ENCODE measurements at regions not wholly inside any gene's neighbourhood (a gene's known extent, or its start where the extent isn't known, plus 50 kb on each side); places are given as distances from the start of the nearest gene placed in this dataset.

- TF ChIP-seq, protein P1, sequence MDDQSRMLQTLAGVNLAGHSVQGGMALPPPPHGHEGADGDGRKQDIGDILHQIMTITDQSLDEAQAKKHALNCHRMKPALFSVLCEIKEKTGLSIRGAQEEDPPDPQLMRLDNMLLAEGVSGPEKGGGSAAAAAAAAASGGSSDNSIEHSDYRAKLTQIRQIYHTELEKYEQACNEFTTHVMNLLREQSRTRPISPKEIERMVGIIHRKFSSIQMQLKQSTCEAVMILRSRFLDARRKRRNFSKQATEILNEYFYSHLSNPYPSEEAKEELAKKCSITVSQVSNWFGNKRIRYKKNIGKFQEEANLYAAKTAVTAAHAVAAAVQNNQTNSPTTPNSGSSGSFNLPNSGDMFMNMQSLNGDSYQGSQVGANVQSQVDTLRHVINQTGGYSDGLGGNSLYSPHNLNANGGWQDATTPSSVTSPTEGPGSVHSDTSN (IDR thresholded peaks at IDR 0.05; ENCODE audit: insufficient replicate concordance, low read depth, low read length) = no peak
- TF ChIP-seq ZNF274 (IDR thresholded peaks at IDR 0.05; ENCODE audit: insufficient read depth, insufficient read length) (no peak), ZBTB33 (IDR thresholded peaks at IDR 0.05) (no peak), FOS (IDR thresholded peaks at IDR 0.05; ENCODE audit: borderline replicate concordance, extremely low read depth, insufficient read length) (no peak), RFX5 (IDR thresholded peaks at IDR 0.05; ENCODE audit: low read depth, low read length) (no peak), SREBF2 (IDR thresholded peaks at IDR 0.05; ENCODE audit: low read length) (no peak), EGR1 (IDR thresholded peaks at IDR 0.05; ENCODE audit: borderline replicate concordance in 1 of 2, low read depth in 2 of 2, low read length in 2 of 2) (no peak), RAD21 (IDR thresholded peaks at IDR 0.05; ENCODE audit: insufficient read depth, low read depth, low read length) (no peak), EZH2 (IDR thresholded peaks at IDR 0.05; ENCODE audit: borderline replicate concordance, control insufficient read depth, low read depth, low read length) (no peak), NKRF (conservative IDR thresholded peaks at IDR 0.05) (no peak), CTCF (IDR thresholded peaks at IDR 0.05 in 2 of 3, conservative IDR thresholded peaks at IDR 0.05 in 1 of 3; ENCODE audit: control insufficient read depth in 2 of 3, extremely low read depth in 1 of 3, insufficient read depth in 1 of 3, low read depth in 3 of 3, low read length in 3 of 3) (no peak), REST (IDR thresholded peaks at IDR 0.05; ENCODE audit: low read depth, low read length) (no peak)
- TF ChIP-seq, protein P2, sequence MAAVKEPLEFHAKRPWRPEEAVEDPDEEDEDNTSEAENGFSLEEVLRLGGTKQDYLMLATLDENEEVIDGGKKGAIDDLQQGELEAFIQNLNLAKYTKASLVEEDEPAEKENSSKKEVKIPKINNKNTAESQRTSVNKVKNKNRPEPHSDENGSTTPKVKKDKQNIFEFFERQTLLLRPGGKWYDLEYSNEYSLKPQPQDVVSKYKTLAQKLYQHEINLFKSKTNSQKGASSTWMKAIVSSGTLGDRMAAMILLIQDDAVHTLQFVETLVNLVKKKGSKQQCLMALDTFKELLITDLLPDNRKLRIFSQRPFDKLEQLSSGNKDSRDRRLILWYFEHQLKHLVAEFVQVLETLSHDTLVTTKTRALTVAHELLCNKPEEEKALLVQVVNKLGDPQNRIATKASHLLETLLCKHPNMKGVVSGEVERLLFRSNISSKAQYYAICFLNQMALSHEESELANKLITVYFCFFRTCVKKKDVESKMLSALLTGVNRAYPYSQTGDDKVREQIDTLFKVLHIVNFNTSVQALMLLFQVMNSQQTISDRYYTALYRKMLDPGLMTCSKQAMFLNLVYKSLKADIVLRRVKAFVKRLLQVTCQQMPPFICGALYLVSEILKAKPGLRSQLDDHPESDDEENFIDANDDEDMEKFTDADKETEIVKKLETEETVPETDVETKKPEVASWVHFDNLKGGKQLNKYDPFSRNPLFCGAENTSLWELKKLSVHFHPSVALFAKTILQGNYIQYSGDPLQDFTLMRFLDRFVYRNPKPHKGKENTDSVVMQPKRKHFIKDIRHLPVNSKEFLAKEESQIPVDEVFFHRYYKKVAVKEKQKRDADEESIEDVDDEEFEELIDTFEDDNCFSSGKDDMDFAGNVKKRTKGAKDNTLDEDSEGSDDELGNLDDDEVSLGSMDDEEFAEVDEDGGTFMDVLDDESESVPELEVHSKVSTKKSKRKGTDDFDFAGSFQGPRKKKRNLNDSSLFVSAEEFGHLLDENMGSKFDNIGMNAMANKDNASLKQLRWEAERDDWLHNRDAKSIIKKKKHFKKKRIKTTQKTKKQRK (IDR thresholded peaks at IDR 0.05; ENCODE audit: low read depth, low read length) = no peak
Measured at GRCh38 chr7:84281518-84281917, 86.9 kb upstream of the SEMA3A start.

All from GM12878 (cell line).